Activated T-helper 17 cell treated with anti-CD3 and anti-CD28 coated beads, Interleukin-2, amount 50 U/mL, for 72 hours (primary cell): ENCODE measurements at regions not wholly inside any gene's neighbourhood (a gene's known extent, or its start where the extent isn't known, plus 50 kb on each side); places are given as distances from the start of the nearest gene placed in this dataset.

ENCODE experiments used
- ATAC-seq: fragments of 150-1000 bp; cut with Tn5 transposase; replicated peaks from 2 replicates; pipeline ENCODE4 v1.10.0; 2021; ENCODE audit warnings: mild to moderate bottlenecking, moderate library complexity
- H3K27ac Mint-ChIP-seq: one replicate; pipeline ENCODE4 v1.8.0; 2022; ENCODE audit warnings: mixed read lengths
- H3K27me3 Mint-ChIP-seq: one replicate; pipeline ENCODE4 v1.8.0; 2022; ENCODE audit warnings: mixed read lengths
- H3K36me3 Mint-ChIP-seq: one replicate; pipeline ENCODE4 v1.8.0; 2022; ENCODE audit warnings: low read depth, mild to moderate bottlenecking, mixed read lengths
- H3K4me1 Mint-ChIP-seq: one replicate; pipeline ENCODE4 v1.8.0; 2022; ENCODE audit warnings: mixed read lengths
- H3K4me3 Mint-ChIP-seq: one replicate; pipeline ENCODE4 v1.8.0; 2022; ENCODE audit warnings: mild to moderate bottlenecking, mixed read lengths
- H3K9me3 Mint-ChIP-seq: one replicate; pipeline ENCODE4 v1.8.0; 2022; ENCODE audit warnings: mixed read lengths

GRCh38 chr10:121405953-121406352, 192.3 kb downstream of the FGFR2 start:
- no peak for ATAC-seq
- Mint-ChIP-seq H3K4me1 (no peaks in the 10 kb centered on the region), H3K27me3 (no peaks in the 10 kb centered on the region), H3K27ac (no peak overlapping the region), H3K4me3 (no peak overlapping the region), H3K36me3 (no peaks in the 10 kb centered on the region), H3K9me3 (no peaks in the 10 kb centered on the region)

- H3K9me3 Mint-ChIP-seq = no peaks in the 10 kb centered on the region
- ATAC-seq = no peak
- H3K4me3 Mint-ChIP-seq = no peak overlapping the region
- H3K4me1 Mint-ChIP-seq = no peaks in the 10 kb centered on the region
- H3K27me3 Mint-ChIP-seq = no peaks in the 10 kb centered on the region
- H3K27ac Mint-ChIP-seq = no peak overlapping the region
- no peaks in the 10 kb centered on the region for H3K36me3 Mint-ChIP-seq
These were observed 191.3 kb downstream of the FGFR2 start for GRCh38 chr10:121406823-121407545.

GRCh38 chr10:121409466-121410104, 188.7 kb downstream of the FGFR2 start:
- ATAC-seq = no peak
- Mint-ChIP-seq H3K9me3 (peaks cover 5% of the 10 kb centered on the region), H3K36me3 (no peaks in the 10 kb centered on the region), H3K27ac (no peak overlapping the region), H3K27me3 (no peaks in the 10 kb centered on the region), H3K4me3 (no peak overlapping the region), H3K4me1 (no peaks in the 10 kb centered on the region)

GRCh38 chr10:121411004-121411403, 187.2 kb downstream of the FGFR2 start:
- Mint-ChIP-seq H3K27ac (no peak overlapping the region), H3K4me3 (no peak overlapping the region), H3K27me3 (no peaks in the 10 kb centered on the region), H3K36me3 (no peaks in the 10 kb centered on the region), H3K4me1 (no peaks in the 10 kb centered on the region), H3K9me3 (peaks cover 5% of the 10 kb centered on the region)
- no peak for ATAC-seq

GRCh38 chr10:121413951-121414350, 184.3 kb downstream of the FGFR2 start:
- Mint-ChIP-seq H3K36me3 (no peaks in the 10 kb centered on the region), H3K4me3 (no peak overlapping the region), H3K27ac (no peak overlapping the region), H3K4me1 (no peaks in the 10 kb centered on the region), H3K9me3 (peaks cover 5% of the 10 kb centered on the region), H3K27me3 (no peaks in the 10 kb centered on the region)
- ATAC-seq = no peak

- H3K4me1 Mint-ChIP-seq = no peaks in the 10 kb centered on the region
- H3K27me3 Mint-ChIP-seq = no peaks in the 10 kb centered on the region
- no peak for ATAC-seq
- H3K36me3 Mint-ChIP-seq = no peaks in the 10 kb centered on the region
- H3K27ac Mint-ChIP-seq = no peak overlapping the region
- peaks cover 5% of the 10 kb centered on the region for H3K9me3 Mint-ChIP-seq
- H3K4me3 Mint-ChIP-seq = no peak overlapping the region
These were observed 183.7 kb downstream of the FGFR2 start for GRCh38 chr10:121414366-121415062.

GRCh38 chr10:121415063-121415399, 183.2 kb downstream of the FGFR2 start:
- no peak overlapping the region for H3K4me3 Mint-ChIP-seq

GRCh38 chr10:121416071-121416470, 182.2 kb downstream of the FGFR2 start:
- H3K27me3 Mint-ChIP-seq = no peaks in the 10 kb centered on the region
- no peak overlapping the region for H3K4me3 Mint-ChIP-seq
- H3K27ac Mint-ChIP-seq = no peak overlapping the region
- no peaks in the 10 kb centered on the region for H3K36me3 Mint-ChIP-seq
- peaks cover 5% of the 10 kb centered on the region for H3K9me3 Mint-ChIP-seq
- no peaks in the 10 kb centered on the region for H3K4me1 Mint-ChIP-seq
- no peak for ATAC-seq

More at GRCh38 chr10:121415063-121415399, 183.2 kb downstream of the FGFR2 start:
- Mint-ChIP-seq H3K27me3 (no peaks in the 10 kb centered on the region), H3K27ac (no peak overlapping the region), H3K36me3 (no peaks in the 10 kb centered on the region), H3K9me3 (peaks cover 5% of the 10 kb centered on the region), H3K4me1 (no peaks in the 10 kb centered on the region)
- no peak for ATAC-seq

- ATAC-seq = no peak
- H3K36me3 Mint-ChIP-seq = no peaks in the 10 kb centered on the region
- no peak overlapping the region for H3K4me3 Mint-ChIP-seq
- no peak overlapping the region for H3K27ac Mint-ChIP-seq
- peaks cover 5% of the 10 kb centered on the region for H3K9me3 Mint-ChIP-seq
- H3K4me1 Mint-ChIP-seq = no peaks in the 10 kb centered on the region
- no peaks in the 10 kb centered on the region for H3K27me3 Mint-ChIP-seq
These were observed 180.9 kb downstream of the FGFR2 start for GRCh38 chr10:121417298-121417697.

- Mint-ChIP-seq H3K4me3 (no peak overlapping the region), H3K27ac (no peak overlapping the region), H3K9me3 (peaks cover 1% of the 10 kb centered on the region), H3K27me3 (no peaks in the 10 kb centered on the region), H3K4me1 (no peaks in the 10 kb centered on the region), H3K36me3 (no peaks in the 10 kb centered on the region)
- no peak for ATAC-seq
These were observed 180.0 kb downstream of the FGFR2 start for GRCh38 chr10:121418126-121418777.

- H3K36me3 Mint-ChIP-seq = no peaks in the 10 kb centered on the region
- H3K27me3 Mint-ChIP-seq = no peaks in the 10 kb centered on the region
- no peak overlapping the region for H3K27ac Mint-ChIP-seq
- no peak overlapping the region for H3K4me3 Mint-ChIP-seq
- no peaks in the 10 kb centered on the region for H3K4me1 Mint-ChIP-seq
- no peaks in the 10 kb centered on the region for H3K9me3 Mint-ChIP-seq
- no peak for ATAC-seq
These were observed 178.2 kb downstream of the FGFR2 start for GRCh38 chr10:121420006-121420405.

GRCh38 chr10:121422096-121422495, 176.1 kb downstream of the FGFR2 start:
- Mint-ChIP-seq H3K27me3 (no peaks in the 10 kb centered on the region), H3K4me3 (no peak overlapping the region), H3K27ac (no peak overlapping the region), H3K9me3 (no peaks in the 10 kb centered on the region), H3K4me1 (no peaks in the 10 kb centered on the region), H3K36me3 (no peaks in the 10 kb centered on the region)
- ATAC-seq = no peak

- no peaks in the 10 kb centered on the region for H3K36me3 Mint-ChIP-seq
- no peaks in the 10 kb centered on the region for H3K4me1 Mint-ChIP-seq
- no peak for ATAC-seq
- H3K9me3 Mint-ChIP-seq = peaks cover under 1% of the 10 kb centered on the region
- peaks cover 3% of the 10 kb centered on the region for H3K27me3 Mint-ChIP-seq
- no peak overlapping the region for H3K27ac Mint-ChIP-seq
- no peak overlapping the region for H3K4me3 Mint-ChIP-seq
These were observed 172.6 kb downstream of the FGFR2 start for GRCh38 chr10:121425623-121426022.

- no peak for ATAC-seq
- no peak overlapping the region for H3K27ac Mint-ChIP-seq
- no peaks in the 10 kb centered on the region for H3K4me1 Mint-ChIP-seq
- peaks cover 6% of the 10 kb centered on the region for H3K27me3 Mint-ChIP-seq
- no peaks in the 10 kb centered on the region for H3K36me3 Mint-ChIP-seq
- peaks cover 4% of the 10 kb centered on the region for H3K9me3 Mint-ChIP-seq
- H3K4me3 Mint-ChIP-seq = no peak overlapping the region
These were observed 171.9 kb downstream of the FGFR2 start for GRCh38 chr10:121426307-121426706.
